ENCODE measurements at regions not wholly inside any gene's neighbourhood (a gene's known extent, or its start where the extent isn't known, plus 50 kb on each side); places are given as distances from the start of the nearest gene placed in this dataset.

- TF ChIP-seq POLR2A (IDR thresholded peaks at IDR 0.05; ENCODE audit: low read depth, low read length): no peak
- TF ChIP-seq TAF1 (IDR thresholded peaks at IDR 0.05; ENCODE audit: low read depth, low read length): no peak
- no peak for TF ChIP-seq POLR2AphosphoS5 (IDR thresholded peaks at IDR 0.05; ENCODE audit: low read depth, low read length)
- no peak for TF ChIP-seq PAX5 (IDR thresholded peaks at IDR 0.05; ENCODE audit: insufficient read depth, low read length, severe bottlenecking)
Observed at GRCh38 chr10:28177944-28178637, 124.8 kb downstream of the MPP7 start.

Data from GM12891 (cell line).